ENCODE measurements at regions not wholly inside any gene's neighbourhood (a gene's known extent, or its start where the extent isn't known, plus 50 kb on each side); places are given as distances from the start of the nearest gene placed in this dataset.

- POLR2A ChIA-PET = no interaction called here
- CTCF ChIA-PET = no interaction called here
- no peak overlapping the region for H3K4me3 ChIP-seq (ENCODE audit: low read depth, low read length)
Measured at GRCh38 chrX:96379951-96380350, 304.7 kb upstream of the DIAPH2 start.

GRCh38 chrX:96382018-96382417 lies 302.6 kb upstream of the DIAPH2 start:
- CTCF ChIA-PET = no interaction called here
- no peak for DNase-seq (ENCODE audit: low read depth, low spot score)
- POLR2A ChIA-PET = no interaction called here
- no peak overlapping the region for H3K4me3 ChIP-seq (ENCODE audit: low read depth, low read length)
- TF ChIP-seq, protein P1, sequence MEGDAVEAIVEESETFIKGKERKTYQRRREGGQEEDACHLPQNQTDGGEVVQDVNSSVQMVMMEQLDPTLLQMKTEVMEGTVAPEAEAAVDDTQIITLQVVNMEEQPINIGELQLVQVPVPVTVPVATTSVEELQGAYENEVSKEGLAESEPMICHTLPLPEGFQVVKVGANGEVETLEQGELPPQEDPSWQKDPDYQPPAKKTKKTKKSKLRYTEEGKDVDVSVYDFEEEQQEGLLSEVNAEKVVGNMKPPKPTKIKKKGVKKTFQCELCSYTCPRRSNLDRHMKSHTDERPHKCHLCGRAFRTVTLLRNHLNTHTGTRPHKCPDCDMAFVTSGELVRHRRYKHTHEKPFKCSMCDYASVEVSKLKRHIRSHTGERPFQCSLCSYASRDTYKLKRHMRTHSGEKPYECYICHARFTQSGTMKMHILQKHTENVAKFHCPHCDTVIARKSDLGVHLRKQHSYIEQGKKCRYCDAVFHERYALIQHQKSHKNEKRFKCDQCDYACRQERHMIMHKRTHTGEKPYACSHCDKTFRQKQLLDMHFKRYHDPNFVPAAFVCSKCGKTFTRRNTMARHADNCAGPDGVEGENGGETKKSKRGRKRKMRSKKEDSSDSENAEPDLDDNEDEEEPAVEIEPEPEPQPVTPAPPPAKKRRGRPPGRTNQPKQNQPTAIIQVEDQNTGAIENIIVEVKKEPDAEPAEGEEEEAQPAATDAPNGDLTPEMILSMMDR (IDR thresholded peaks at IDR 0.05; ENCODE audit: insufficient read depth, low read length, missing control alignments) = no peak

More at GRCh38 chrX:96379951-96380350, 304.7 kb upstream of the DIAPH2 start:
- no peak for DNase-seq (ENCODE audit: low read depth, low spot score)
- TF ChIP-seq, protein P1 (IDR thresholded peaks at IDR 0.05; ENCODE audit: insufficient read depth, low read length, missing control alignments) = no peak

DNA sequence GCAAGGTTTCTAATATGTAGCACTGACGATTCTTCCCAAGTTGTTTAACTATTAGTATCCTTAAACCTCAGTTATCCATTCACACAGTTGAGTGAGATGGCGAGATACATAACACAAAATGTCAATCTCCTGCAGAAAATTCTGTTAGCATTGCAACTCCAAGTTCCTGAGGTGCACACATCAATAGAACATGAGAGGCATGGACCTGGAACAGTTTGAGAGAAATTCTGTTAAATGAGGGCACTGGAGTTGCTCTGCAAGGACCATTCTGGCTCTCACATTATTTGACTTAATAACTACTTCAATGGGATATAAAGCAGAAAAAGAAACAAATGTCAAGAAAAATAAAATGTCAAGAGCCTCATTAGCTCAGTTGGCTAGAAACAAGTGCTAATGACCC lies 301.2 kb upstream of the DIAPH2 start:
- POLR2A ChIA-PET = no interaction called here
- CTCF ChIA-PET = no interaction called here
- no peak for DNase-seq (ENCODE audit: low read depth, low spot score)
- H3K4me3 ChIP-seq (ENCODE audit: low read depth, low read length) = no peak overlapping the region
- TF ChIP-seq, protein P1 (IDR thresholded peaks at IDR 0.05; ENCODE audit: insufficient read depth, low read length, missing control alignments) = no peak

- TF ChIP-seq, protein P1 (IDR thresholded peaks at IDR 0.05; ENCODE audit: insufficient read depth, low read length, missing control alignments) = no peak
- POLR2A ChIA-PET = no interaction called here
- no peak for DNase-seq (ENCODE audit: low read depth, low spot score)
- H3K4me3 ChIP-seq (ENCODE audit: low read depth, low read length) = no peak overlapping the region
- CTCF ChIA-PET = interaction anchor here (0.9 kb wide), 1 partner anchor 13 kb away, joined by 3 read pairs; no protein-coding TSS in a partner anchor
Measured at GRCh38 chrX:96386325-96386724, 298.3 kb upstream of the DIAPH2 start.

DNA sequence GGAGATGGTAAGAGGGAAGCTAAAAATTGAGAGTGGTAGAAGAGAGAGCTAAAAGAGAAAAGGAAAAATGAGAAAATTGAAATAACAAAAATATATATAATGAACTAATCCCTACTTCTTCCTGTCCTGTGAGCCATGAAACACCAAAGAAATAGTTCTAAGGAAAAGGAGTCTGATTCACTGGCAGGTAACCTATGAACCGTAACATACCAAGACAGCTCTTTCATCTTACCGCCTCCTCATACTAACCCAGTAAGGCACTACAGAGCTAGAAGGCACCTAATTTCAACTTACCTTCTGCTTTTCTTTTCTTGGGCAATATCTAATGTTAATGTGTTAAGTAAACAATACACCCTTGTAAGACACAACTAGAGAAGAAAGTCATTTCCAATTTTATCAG lies 297.7 kb upstream of the DIAPH2 start:
- TF ChIP-seq, protein P1 (IDR thresholded peaks at IDR 0.05; ENCODE audit: insufficient read depth, low read length, missing control alignments) = no peak
- ChIA-PET POLR2A (no interaction called here), CTCF (interaction anchor here (0.9 kb wide), 1 partner anchor 14 kb away, joined by 3 read pairs; no protein-coding TSS in a partner anchor)
- DNase-seq (ENCODE audit: low read depth, low spot score) = no peak
- H3K4me3 ChIP-seq (ENCODE audit: low read depth, low read length) = no peak overlapping the region

- TF ChIP-seq, protein P1 (IDR thresholded peaks at IDR 0.05; ENCODE audit: insufficient read depth, low read length, missing control alignments) = no peak
- DNase-seq (ENCODE audit: low read depth, low spot score) = no peak
- no peak overlapping the region for H3K4me3 ChIP-seq (ENCODE audit: low read depth, low read length)
- ChIA-PET POLR2A (no interaction called here), CTCF (no interaction called here)
Measured at GRCh38 chrX:96387801-96388200, 296.8 kb upstream of the DIAPH2 start.
